CD4-positive, CD25-positive, alpha-beta regulatory T cell (primary cell): ENCODE measurements at regions not wholly inside any gene's neighbourhood (a gene's known extent, or its start where the extent isn't known, plus 50 kb on each side); places are given as distances from the start of the nearest gene placed in this dataset.

ENCODE experiments used
- ATAC-seq, 2 donors: fragments of 150-1000 bp; cut with Tn5 transposase; one replicate each; pipeline ENCODE4 v1.10.0; 2021; ENCODE audit warnings: low read depth in 2 of 2, moderate number of reproducible peaks in 2 of 2, moderate library complexity in 1 of 2
- DNase-seq, 3 donors: peaks; one replicate each; pipeline versions ENCODE4 v3.0.0 to v3.0.0-alpha.2; 2012 to 2022; ENCODE audit warnings: mixed read lengths in 1 of 3
- H3K27ac ChIP-seq: one replicate; pipeline ENCODE4 v1.7.0; 2013; ENCODE audit warnings: mild to moderate bottlenecking, low read length; ENCODE audit not compliant: insufficient read depth, poor library complexity, severe bottlenecking
- H3K27me3 ChIP-seq: one replicate; pipeline ENCODE4 v1.7.0; 2013; ENCODE audit warnings: low read length; ENCODE audit not compliant: control insufficient read depth, insufficient read depth
- H3K36me3 ChIP-seq: one replicate; pipeline ENCODE4 v1.7.0; 2013; ENCODE audit warnings: mild to moderate bottlenecking, low read length, moderate library complexity; ENCODE audit not compliant: control insufficient read depth, insufficient read depth
- H3K4me1 ChIP-seq: 2 replicates; pipeline ENCODE4 v1.7.0; 2013; ENCODE audit warnings: mild to moderate bottlenecking, low read length; ENCODE audit not compliant: insufficient read depth, control insufficient read depth, poor library complexity, severe bottlenecking
- H3K4me3 ChIP-seq: one replicate; pipeline ENCODE4 v1.7.0; 2013; ENCODE audit warnings: low read depth, mild to moderate bottlenecking, low read length, moderate library complexity
- H3K9me3 ChIP-seq, 2 experiments: 1 replicate in 1 of 2; 2 replicates in 1 of 2; pipeline ENCODE4 v1.7.0; 2013; ENCODE audit warnings: low read length in 2 of 2, mild to moderate bottlenecking in 1 of 2, moderate library complexity in 1 of 2; ENCODE audit not compliant: control insufficient read depth in 2 of 2
- H3K27ac Mint-ChIP-seq, 3 donors: one replicate each; pipeline ENCODE4 v1.8.0; 2020 to 2022; ENCODE audit warnings: mild to moderate bottlenecking in 3 of 3, mixed read lengths in 3 of 3, moderate library complexity in 2 of 3
- H3K27me3 Mint-ChIP-seq: one replicate; pipeline ENCODE4 v1.8.0; 2022; ENCODE audit warnings: mild to moderate bottlenecking, mixed read lengths
- H3K36me3 Mint-ChIP-seq: one replicate; pipeline ENCODE4 v1.8.0; 2020; ENCODE audit warnings: mixed read lengths
- H3K4me1 Mint-ChIP-seq, 4 donors: one replicate each; pipeline ENCODE4 v1.8.0; 2020 to 2022; ENCODE audit warnings: mixed read lengths in 4 of 4, mild to moderate bottlenecking in 1 of 4
- H3K4me3 Mint-ChIP-seq, 4 donors: one replicate each; pipeline ENCODE4 v1.8.0; 2020 to 2022; ENCODE audit warnings: mild to moderate bottlenecking in 4 of 4, mixed read lengths in 4 of 4, moderate library complexity in 3 of 4
- H3K9me3 Mint-ChIP-seq, 7 donors: one replicate each; pipeline ENCODE4 v1.8.0; 2020 to 2022; ENCODE audit warnings: mixed read lengths in 7 of 7, mild to moderate bottlenecking in 3 of 7, moderate library complexity in 2 of 7

DNA sequence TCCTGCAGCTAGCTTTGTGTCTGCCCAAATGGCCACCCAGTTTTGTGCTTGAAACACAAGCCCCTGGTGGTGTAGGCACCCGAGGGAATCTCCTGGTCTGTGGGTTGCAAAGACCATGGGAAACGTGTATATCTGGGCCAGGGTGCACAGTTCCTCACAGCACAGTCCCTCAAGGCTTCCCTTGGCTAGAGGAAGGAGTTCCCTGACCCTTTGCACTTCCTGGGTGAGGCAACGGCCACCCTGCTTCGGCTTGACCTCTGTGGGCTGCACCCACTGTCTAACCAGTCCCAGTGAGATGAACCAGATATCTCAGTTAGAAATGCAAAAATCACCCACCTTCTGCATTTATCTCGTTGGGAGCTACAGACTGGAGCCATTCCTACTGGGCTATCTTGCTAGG is 865.0 kb upstream of the ACO1 start:
- Mint-ChIP-seq H3K27ac (no peak overlapping the region), H3K4me3 (no peak overlapping the region), H3K36me3 (peaks cover 2% of the 10 kb centered on the region), H3K4me1 (peaks cover 4 to 28% (median 6%) of the 10 kb centered on the region in 4 donors), H3K9me3 (peaks cover 0 to 8% (median 0%) of the 10 kb centered on the region in 7 donors), H3K27me3 (no peaks in the 10 kb centered on the region)
- Histone ChIP-seq H3K27me3 (no peaks in the 10 kb centered on the region), H3K27ac (no peak overlapping the region), H3K9me3 (no peaks in the 10 kb centered on the region), H3K4me1 (no peaks in the 10 kb centered on the region), H3K4me3 (no peak overlapping the region), H3K36me3 (no peaks in the 10 kb centered on the region)
- DNase-seq (no peak), ATAC-seq (no peak)

DNA sequence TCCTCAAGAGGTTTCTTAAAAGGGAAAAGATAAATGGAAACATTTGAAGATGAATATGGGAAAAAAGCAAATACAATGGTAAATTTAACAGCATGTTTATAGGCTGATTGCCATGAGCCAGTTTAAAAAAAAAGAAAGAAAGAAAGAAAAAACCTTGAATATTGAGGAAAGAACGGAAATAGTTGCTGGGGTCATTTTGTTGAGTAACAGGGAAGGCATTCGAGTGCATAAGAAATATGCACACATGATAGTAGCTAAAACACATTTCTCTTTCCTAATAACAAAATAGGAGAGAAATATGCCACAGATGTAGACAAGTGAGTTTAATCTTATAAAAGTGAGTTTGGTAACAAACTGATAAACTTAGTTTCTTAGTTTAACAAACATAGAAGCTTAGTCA is 864.6 kb upstream of the ACO1 start:
- no peaks in the 10 kb centered on the region for H3K36me3 Mint-ChIP-seq
- H3K27ac ChIP-seq: no peak overlapping the region
- H3K27ac Mint-ChIP-seq: no peak overlapping the region
- ATAC-seq (no peak), DNase-seq (no peak)
- H3K4me3 ChIP-seq: no peak overlapping the region
- no peaks in the 10 kb centered on the region for H3K36me3 ChIP-seq
- H3K4me3 Mint-ChIP-seq: no peak overlapping the region
- H3K4me1 ChIP-seq: no peaks in the 10 kb centered on the region
- peaks cover 4 to 28% (median 6%) of the 10 kb centered on the region in 4 donors for H3K4me1 Mint-ChIP-seq
- peaks cover 0 to 8% (median 0%) of the 10 kb centered on the region in 7 donors for H3K9me3 Mint-ChIP-seq
- no peaks in the 10 kb centered on the region for H3K27me3 Mint-ChIP-seq
- no peaks in the 10 kb centered on the region for H3K27me3 ChIP-seq
- H3K9me3 ChIP-seq: no peaks in the 10 kb centered on the region

DNA sequence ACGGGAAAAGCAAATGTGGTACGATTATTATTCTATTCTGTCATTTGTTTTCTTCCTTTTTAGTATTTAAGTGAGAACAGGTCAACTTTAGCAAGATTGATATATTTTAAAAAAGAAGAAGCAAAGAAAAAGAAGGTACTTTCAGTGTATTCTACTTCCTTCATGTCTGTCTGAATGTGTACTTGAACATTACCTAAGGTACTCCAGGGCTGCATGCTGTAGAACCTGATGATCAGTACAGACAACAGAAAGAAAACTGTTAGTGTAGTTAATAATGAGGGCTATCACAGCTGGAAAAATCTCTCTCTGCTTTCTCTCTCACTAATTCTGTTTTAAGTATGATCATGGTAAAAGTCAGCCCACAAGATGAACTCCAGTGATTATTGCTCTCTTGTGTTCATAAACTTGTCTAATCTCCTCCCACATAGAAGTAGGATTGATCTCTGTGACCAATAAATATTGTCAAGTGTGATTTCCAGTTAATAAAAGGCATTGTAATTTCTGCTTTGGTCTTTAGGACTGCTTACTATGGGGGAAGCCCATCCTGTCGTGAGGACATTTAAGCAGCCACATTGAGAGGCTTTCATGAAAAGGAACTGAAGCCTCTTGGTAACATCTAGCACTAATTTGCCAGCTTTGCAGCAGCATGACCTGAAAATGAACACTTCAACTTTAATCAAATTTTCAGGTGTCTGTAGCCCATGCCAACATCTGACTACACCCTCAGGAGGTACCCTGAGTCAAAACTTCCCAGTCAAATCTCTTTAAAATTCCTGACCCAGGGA is 864.0 kb upstream of the ACO1 start:
- no peaks in the 10 kb centered on the region for H3K36me3 Mint-ChIP-seq
- peaks cover 4 to 27% (median 6%) of the 10 kb centered on the region in 4 donors for H3K4me1 Mint-ChIP-seq
- H3K4me3 Mint-ChIP-seq: no peak overlapping the region

DNA sequence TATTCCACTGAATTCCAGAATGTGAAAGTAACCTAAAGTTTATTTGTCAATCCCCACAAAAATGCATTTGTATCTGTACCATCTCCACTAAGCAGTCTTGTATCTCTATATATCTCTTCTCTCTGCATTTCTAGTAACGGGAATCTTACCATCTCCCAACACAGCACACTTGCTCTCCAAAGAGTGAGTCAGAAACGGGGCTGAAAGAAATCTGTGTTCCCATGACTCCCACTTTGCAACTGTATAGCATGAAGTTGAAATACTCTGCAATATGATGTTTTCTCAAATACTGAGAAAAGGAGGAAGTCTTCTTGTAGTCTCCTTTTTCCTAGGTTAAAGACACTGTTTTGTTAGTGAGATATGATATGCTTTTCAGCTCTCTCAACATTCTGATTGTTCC is 848.8 kb upstream of the ACO1 start:
- H3K27ac Mint-ChIP-seq: no peak overlapping the region
- Histone ChIP-seq H3K27me3 (no peaks in the 10 kb centered on the region), H3K9me3 (no peaks in the 10 kb centered on the region), H3K36me3 (no peaks in the 10 kb centered on the region), H3K4me1 (no peaks in the 10 kb centered on the region), H3K27ac (no peak overlapping the region), H3K4me3 (no peak overlapping the region)
- no peak for ATAC-seq
- H3K27me3 Mint-ChIP-seq: no peaks in the 10 kb centered on the region
- peaks cover 0 to 5% (median 1%) of the 10 kb centered on the region in 7 donors for H3K9me3 Mint-ChIP-seq
- no peaks in the 10 kb centered on the region for H3K36me3 Mint-ChIP-seq
- H3K4me1 Mint-ChIP-seq: peaks cover 0 to 7% (median 3%) of the 10 kb centered on the region in 4 donors
- no peak for DNase-seq
- no peak overlapping the region for H3K4me3 Mint-ChIP-seq

More for the DNA sequence above, 864.0 kb upstream of the ACO1 start:
- H3K27me3 ChIP-seq: no peaks in the 10 kb centered on the region
- H3K9me3 ChIP-seq: no peaks in the 10 kb centered on the region
- no peaks in the 10 kb centered on the region for H3K27me3 Mint-ChIP-seq
- H3K27ac Mint-ChIP-seq: no peak overlapping the region
- H3K9me3 Mint-ChIP-seq: peaks cover 0 to 8% (median 0%) of the 10 kb centered on the region in 7 donors
- H3K36me3 ChIP-seq: no peaks in the 10 kb centered on the region
- no peak overlapping the region for H3K27ac ChIP-seq
- H3K4me1 ChIP-seq: no peaks in the 10 kb centered on the region
- DNase-seq: no peak
- H3K4me3 ChIP-seq: no peak overlapping the region
- no peak for ATAC-seq

- DNase-seq (no peak), ATAC-seq (no peak)
- Mint-ChIP-seq H3K4me1 (peaks cover 0 to 8% (median 4%) of the 10 kb centered on the region in 4 donors), H3K27me3 (no peaks in the 10 kb centered on the region), H3K9me3 (peaks cover 0 to 5% (median 1%) of the 10 kb centered on the region in 7 donors), H3K27ac (no peak overlapping the region), H3K4me3 (no peak overlapping the region), H3K36me3 (no peaks in the 10 kb centered on the region)
- no peaks in the 10 kb centered on the region for H3K27me3 ChIP-seq
- H3K9me3 ChIP-seq: no peaks in the 10 kb centered on the region
- H3K36me3 ChIP-seq: no peaks in the 10 kb centered on the region
- H3K4me1 ChIP-seq: no peaks in the 10 kb centered on the region
- H3K4me3 ChIP-seq: no peak overlapping the region
- no peak overlapping the region for H3K27ac ChIP-seq
These were observed 848.0 kb upstream of the ACO1 start for GRCh38 chr9:31536471-31536870.

GRCh38 chr9:31541721-31542281 is 842.6 kb upstream of the ACO1 start:
- no peaks in the 10 kb centered on the region for H3K9me3 ChIP-seq
- H3K4me3 ChIP-seq: peak overlapping the region; percentile 52
- ATAC-seq (no peak), DNase-seq (no peak)
- no peaks in the 10 kb centered on the region for H3K36me3 Mint-ChIP-seq
- H3K4me1 Mint-ChIP-seq: peaks cover 16 to 28% (median 20%) of the 10 kb centered on the region in 4 donors
- peaks cover 0 to 3% (median 0%) of the 10 kb centered on the region in 7 donors for H3K9me3 Mint-ChIP-seq
- H3K27ac Mint-ChIP-seq: peak overlapping the region; percentile 2 to 81 (median 23)
- H3K36me3 ChIP-seq: no peaks in the 10 kb centered on the region
- no peak overlapping the region for H3K27ac ChIP-seq
- no peak overlapping the region for H3K4me3 Mint-ChIP-seq
- H3K4me1 ChIP-seq: peaks cover 6% of the 10 kb centered on the region
- no peaks in the 10 kb centered on the region for H3K27me3 Mint-ChIP-seq
- H3K27me3 ChIP-seq: no peaks in the 10 kb centered on the region

DNA sequence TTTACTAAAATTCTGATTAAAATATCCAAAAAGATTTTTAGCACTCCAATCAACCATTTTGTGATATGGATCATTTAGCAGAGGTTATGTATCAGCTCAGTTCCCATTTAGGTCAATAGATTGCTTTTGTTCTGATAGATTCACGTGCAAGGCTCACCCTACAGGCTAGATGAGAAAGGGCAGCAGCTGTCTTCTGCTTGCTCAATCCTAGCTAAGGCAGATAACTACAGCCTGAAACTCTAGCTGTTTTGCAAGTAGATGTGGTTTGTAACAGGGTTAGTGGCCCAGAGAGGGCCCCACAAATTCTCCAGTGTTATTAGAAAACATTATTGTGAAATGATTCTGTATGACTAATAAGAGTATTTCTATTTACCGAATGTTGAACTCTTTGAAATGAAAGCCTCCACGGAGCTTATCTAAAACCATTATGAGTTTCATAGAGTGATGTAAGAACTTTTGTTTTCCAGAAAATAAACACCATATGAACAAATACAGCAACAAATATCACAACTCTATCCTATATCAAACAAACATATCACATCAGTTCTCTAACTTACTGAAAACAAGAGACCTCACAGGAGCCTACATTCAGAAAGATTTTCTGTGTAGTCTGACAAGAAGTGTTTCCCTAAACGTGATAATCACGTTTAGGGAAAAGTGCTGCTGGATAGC is 841.9 kb upstream of the ACO1 start:
- no peaks in the 10 kb centered on the region for H3K36me3 Mint-ChIP-seq
- DNase-seq: peak; percentile 4 to 69 (median 54)
- peak; percentile 91 to 92 for ATAC-seq
- peak overlapping the region; percentile 6 for H3K27ac ChIP-seq
- H3K27me3 ChIP-seq: no peaks in the 10 kb centered on the region
- H3K4me1 Mint-ChIP-seq: peaks cover 16 to 28% (median 20%) of the 10 kb centered on the region in 4 donors
- peaks cover 6% of the 10 kb centered on the region for H3K4me1 ChIP-seq
- peak overlapping the region; percentile 5 to 80 (median 49) for H3K4me3 Mint-ChIP-seq
- peak overlapping the region; percentile 52 for H3K4me3 ChIP-seq
- no peaks in the 10 kb centered on the region for H3K36me3 ChIP-seq
- no peaks in the 10 kb centered on the region for H3K27me3 Mint-ChIP-seq
- peak overlapping the region; percentile 2 to 87 (median 70) for H3K27ac Mint-ChIP-seq
- H3K9me3 Mint-ChIP-seq: peaks cover 0 to 3% (median 0%) of the 10 kb centered on the region in 7 donors
- H3K9me3 ChIP-seq: no peaks in the 10 kb centered on the region
